SK-N-MC (cell line): ENCODE measurements at regions not wholly inside any gene's neighbourhood (a gene's known extent, or its start where the extent isn't known, plus 50 kb on each side); places are given as distances from the start of the nearest gene placed in this dataset.

ENCODE experiments used
- EZH2 ChIP-seq: fragments of 200-600 bp; sonication (generic); IDR thresholded peaks from one replicate; pipeline ENCODE4 v1.6.1; 2017; ENCODE audit warnings: antibody characterized with exemption
- FOXP2 ChIP-seq: optimal IDR thresholded peaks from 2 replicates; pipeline ENCODE3; 2011; ENCODE audit warnings: mild to moderate bottlenecking, moderate library complexity; ENCODE audit not compliant: insufficient read depth; ENCODE audit errors: extremely low read length, control extremely low read depth
- POLR2AphosphoS5 ChIP-seq: IDR thresholded peaks from 2 replicates; pipeline ENCODE4 v1.6.1; 2012; ENCODE audit warnings: mild to moderate bottlenecking, low read depth, low read length, borderline replicate concordance

- no peak for TF ChIP-seq POLR2AphosphoS5
- TF ChIP-seq EZH2 = no peak
- TF ChIP-seq FOXP2 = no peak
Measured at GRCh38 chr4:58760100-58760499, 1649.9 kb upstream of the IGFBP7 start.
